Fibroblast of peridontal ligament (primary cell): ENCODE measurements at regions not wholly inside any gene's neighbourhood (a gene's known extent, or its start where the extent isn't known, plus 50 kb on each side); places are given as distances from the start of the nearest gene placed in this dataset.

ENCODE experiments used
- DNase-seq: peaks from one replicate; pipeline ENCODE4 v3.0.0-alpha.2; 2010; ENCODE audit errors: extremely low read depth

DNA sequence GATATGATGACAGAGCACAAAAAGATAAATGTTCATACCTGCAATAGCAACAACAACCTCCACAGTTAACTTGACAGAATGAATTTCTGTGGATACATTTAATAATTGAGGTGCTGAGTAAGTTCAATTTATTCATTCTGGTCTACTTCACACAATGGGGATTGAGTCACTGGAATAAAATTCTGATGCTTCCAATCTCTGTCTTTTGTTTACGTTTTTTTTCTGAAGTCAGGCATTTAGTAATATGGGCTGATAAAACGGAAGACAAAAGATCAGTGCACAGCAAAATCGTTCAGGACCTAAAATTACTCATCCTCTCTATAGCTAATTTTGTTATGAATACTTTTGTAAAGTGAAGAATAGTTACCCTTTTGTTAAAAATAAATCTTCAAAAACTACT is 565.9 kb upstream of the CCDC54 start:
- peak; percentile 79 for DNase-seq

DNA sequence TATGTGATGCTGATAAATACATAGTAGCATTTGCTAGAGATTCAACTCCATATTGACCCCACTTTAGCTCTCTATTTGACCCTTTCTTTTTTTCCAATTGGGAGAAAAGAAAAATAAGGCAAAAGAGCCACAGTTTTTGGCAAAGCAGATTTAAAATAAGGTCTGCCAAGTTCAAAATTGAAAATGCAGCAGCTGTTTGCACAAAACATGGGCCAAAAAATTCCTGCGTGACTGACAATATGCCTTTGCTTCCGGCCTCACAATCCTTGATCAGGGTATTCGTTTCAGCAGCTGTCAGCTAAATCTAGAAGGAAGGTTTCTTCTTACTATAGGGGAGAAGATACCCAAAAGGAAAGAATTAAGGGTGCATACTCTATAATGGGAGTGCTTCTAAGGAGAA is 563.5 kb upstream of the CCDC54 start:
- DNase-seq = peak; percentile 76

DNA sequence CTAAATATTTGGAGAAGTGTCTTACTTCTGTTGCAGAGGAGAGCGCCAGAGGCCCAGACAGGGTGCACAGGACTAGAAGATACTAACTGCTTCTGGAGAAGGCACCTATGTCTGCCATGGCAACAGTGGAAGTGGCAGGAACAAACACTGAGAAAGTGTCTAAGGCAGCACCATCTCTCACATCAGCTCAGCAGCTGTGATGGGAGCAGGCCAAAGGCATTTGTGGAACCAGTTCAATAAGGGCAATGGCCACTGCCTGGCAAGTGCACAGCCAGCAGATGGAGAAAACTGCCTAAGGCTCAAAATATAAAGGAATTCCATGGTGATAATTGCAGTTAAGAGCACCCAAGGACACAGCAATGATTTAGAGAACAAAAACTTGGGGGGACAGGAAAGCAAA is 563.0 kb upstream of the CCDC54 start:
- peak; percentile 74 for DNase-seq

DNA sequence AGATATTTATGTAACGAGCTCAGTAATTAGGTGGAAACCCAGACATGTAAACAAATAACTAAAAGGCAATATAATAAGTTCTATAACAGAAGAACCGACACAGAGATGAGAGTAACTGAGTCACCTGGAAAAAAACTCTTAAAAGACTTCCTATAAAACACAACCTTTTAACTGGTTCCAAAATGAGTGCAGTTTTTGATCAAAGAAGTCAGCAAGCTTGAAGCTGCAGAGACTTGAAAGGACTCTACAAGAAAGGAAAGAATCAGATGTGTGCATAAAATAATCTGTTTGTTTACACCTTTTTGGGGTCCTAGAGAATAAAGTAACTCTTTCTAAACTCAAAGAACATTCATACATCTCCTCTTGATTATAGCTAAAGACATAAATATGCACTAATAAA is 560.4 kb upstream of the CCDC54 start:
- DNase-seq = no peak

DNA sequence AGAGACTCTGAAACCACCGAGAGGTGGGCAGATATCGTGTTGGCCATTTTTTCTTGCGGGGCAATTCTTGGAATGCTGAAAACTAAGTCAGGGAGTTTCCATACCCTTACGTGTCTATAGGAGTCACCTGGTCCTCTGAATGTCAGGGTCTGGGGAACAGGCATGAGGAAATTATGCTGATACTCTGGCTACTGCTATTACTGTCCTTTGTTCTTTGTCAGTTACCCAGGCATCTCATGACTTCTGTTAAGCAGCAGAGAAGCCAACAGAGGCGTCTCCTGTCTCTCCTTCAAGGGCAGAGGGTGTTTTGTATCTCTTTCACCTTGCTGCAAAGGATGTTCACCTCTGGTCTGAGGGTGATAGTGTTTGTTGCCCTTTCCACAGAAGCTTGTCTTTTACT is 559.5 kb upstream of the CCDC54 start:
- DNase-seq = no peak

DNA sequence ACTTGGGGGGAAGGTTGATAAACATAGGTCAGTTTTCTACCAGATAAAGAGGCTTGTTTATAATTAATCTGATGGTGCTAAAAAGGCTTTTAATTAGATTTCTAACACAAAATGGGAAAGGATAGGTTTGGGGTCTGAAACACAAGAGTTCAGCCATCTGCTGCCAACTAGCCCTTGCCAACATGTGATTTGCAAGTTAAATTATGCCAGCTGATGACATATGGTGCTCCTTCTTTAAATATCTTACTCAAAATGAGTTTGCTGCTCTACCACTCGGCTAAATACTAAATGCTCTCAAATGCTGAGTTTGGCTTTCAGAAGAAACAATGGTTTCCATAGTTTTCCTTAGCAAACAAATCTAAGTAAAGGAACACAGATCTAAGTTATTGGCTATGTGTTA is 557.8 kb upstream of the CCDC54 start:
- DNase-seq = no peak

DNA sequence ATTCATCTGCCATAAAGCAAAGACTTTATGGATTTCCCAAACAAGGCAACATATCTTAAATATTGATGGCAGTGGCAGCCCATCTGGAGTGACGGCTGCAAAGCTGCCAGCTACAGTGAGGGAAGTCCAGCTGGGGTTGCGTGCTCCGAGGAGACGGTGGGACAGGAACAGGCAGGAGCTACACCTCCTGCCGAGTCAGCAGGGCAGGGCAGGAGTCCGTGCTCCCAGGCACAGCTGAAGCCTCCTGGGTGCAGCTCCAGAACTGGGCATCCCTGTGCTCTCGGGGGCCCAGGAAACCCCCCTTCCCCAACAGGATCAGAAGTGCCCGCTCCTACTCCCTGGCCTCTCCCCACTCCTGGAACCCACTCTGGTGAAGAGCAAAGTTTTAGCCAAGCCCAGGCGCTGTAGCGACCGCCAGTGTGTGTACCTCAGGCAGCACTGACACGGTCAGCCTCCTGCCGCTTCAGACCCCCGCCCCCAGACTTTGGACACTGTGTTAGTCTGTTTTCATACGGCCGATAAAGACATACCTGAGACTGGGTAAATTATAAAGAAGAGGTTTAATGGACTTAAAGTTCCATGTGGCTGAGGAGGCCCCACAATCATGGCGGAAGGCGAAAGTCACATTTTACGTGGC is 556.4 kb upstream of the CCDC54 start:
- no peak for DNase-seq

DNA sequence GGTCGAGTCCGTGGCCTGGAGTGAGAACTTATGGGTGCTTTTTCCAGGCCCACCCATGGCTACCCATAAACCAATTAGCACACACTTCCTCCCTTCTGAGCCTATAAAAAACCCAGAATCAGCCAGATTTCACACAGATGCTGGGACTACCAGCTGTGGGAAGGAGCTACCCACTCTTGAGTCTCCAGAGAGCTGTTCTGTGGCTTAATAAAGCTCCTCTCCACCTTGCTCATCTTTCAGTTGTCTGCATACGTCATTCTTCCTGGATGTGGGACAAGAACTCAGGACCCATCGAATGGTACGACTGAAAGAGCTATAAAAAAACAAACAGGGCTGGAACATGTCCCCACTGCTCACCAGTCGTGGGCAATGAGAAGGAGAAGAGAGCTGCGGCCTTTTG is 555.4 kb upstream of the CCDC54 start:
- DNase-seq = no peak

DNA sequence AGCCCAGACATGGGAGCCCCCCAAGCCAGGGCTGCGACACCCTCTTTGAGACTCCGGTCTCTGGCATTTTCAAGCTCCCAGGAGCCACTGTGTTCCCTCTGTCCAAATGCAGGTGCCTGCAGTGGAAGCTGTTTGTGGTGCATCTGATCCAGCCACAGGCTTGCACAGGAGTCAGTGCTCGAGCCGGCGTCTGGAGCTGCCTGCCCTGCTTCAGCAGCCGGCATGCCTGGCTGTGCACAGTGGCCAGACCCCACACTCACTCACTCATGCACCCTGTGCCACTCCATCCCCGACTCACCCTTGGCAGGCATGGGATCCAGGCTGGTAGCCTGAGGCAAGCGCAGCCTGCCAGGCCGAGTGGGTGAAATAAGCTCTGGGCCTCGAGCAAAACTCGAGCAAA is 555.0 kb upstream of the CCDC54 start:
- no peak for DNase-seq

DNA sequence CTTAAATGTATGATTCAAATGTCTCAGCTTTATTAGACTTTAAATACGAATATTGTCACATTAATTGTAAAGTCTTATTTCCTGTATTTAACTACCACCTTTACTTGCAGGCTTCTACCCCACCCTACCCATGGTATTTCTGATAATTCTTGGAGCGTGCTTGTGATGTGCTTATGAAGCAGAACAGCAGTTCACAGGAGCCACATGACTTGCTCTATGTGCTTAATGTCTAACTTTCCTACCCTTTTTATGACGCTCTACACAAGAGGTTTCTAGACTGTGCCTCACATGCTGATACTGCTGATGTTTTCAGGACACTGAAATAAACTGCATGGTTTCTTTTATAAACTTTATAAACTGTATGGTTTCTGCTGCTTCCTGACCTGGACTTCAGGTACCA is 553.5 kb upstream of the CCDC54 start:
- DNase-seq = no peak

DNA sequence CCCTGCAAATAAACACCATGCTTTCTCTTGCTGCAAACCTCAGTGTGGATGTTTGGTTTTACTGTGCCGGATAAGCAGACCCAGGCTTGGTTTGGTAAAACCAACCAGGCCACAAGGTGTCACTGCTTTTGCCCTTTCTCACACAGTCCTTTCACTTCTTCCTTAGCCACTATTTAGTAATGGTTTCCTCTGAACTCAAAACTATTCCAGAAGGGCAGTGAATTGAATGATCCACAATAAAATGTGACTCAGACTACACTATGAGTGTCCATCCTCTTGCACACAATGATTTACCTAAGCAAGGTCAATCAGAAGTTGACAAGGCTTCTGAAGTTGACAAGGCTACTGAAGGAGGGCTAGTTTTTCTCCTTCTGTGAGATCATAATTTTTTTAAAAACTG is 552.4 kb upstream of the CCDC54 start:
- DNase-seq = peak; percentile 79

DNA sequence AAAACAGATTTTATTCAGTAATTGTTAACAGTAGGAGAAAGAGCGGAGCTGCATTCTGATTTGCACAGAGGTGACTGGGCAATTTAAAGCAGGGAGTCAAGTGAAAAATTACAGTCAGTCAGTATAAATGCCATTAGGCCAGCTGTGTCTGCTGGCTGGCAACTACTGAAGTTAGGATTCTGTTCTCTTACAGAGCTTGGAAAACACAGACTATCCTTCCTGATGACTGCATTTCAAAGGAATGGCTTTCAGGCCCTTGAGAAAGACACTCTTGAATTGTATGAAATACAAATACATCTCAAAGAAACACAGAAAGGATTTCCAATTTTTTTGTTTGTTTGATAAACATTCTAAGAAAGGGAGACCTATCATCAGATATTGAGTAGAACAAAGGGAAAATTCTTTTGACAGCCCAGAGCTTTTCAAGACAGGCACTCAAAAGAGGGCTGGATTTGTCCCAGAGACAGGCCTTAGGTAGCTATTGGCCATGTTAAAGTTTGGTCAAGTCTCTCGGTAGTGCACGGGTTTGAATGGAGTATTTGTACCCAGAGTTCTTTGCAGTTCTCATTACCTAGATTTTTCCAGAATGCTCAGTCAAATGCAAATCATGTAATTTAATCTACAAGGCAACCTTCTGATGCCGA is 551.2 kb upstream of the CCDC54 start:
- peak; percentile 92 for DNase-seq

DNA sequence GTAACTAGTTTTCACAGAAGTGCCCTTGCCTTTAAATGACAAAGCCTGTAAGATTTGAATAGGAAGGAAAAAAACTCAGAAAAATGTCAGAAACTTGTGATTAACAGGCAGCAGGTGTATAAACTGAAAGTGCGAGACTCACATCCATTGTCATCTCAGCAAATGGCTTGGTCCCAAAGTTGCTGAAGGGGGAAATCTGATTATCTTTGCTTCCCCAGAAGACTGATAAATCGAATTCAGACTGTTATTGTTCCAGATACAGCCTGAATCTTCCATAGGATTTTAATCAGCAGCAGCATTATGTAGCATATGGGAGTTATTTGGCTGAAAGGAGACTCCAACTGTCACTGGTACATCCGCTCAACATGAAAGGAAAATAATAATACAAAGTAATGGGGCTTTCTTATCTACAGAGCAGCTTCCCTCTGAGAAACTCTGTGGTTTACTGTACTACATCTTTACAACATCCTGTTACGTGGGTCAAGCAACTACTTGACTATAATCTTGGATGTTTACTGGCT is 550.4 kb upstream of the CCDC54 start:
- DNase-seq = no peak

DNA sequence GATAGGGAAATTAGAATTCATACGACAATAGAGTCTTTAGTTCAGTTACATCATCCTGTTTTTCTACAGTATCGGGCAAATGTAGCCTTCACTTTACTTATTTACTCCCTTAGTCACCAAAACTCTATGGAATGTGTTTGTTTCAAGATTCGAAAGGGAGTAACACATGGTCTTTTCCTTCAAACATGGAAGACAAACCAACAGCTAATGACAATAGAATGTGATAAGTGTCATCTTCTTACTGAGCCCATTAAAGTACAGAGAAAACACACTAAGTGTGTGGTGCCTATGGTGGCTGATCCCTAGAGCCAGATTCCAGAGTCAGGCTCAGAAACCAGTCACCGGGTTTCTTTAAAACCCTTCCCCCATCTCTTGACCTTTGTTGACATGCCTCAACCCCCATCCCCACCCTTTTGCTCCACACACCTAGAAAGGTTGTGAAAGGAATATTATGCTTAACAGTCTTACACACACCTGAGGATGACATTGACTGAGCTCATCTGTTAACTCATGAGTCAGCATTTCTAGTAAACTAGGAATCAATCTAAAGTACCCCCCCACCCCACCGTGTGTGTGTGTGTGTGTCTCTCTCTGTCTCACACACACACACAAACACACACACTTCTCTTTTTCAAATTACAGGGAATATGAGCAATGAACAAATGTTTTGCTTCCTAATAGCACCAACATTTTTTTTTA is 549.6 kb upstream of the CCDC54 start:
- no peak for DNase-seq

DNA sequence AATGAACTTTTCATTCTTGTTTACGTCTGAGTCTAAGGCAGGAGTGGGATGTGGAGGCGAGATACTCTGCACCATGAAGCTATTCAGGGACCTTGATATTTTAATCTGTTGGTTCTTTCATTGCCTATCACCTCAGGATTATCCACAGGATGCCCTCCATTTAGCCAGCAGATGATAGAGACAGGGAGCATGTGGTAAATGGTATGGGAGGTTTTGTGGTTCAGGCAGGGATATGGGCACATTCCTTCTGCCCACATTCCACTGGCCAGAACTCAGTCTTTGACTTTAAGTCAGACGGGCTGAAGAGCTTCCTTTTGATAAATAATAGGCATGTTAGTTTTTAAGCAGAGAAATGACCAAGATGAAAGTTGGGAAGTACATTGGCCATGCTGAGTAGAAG is 548.0 kb upstream of the CCDC54 start:
- no peak for DNase-seq

DNA sequence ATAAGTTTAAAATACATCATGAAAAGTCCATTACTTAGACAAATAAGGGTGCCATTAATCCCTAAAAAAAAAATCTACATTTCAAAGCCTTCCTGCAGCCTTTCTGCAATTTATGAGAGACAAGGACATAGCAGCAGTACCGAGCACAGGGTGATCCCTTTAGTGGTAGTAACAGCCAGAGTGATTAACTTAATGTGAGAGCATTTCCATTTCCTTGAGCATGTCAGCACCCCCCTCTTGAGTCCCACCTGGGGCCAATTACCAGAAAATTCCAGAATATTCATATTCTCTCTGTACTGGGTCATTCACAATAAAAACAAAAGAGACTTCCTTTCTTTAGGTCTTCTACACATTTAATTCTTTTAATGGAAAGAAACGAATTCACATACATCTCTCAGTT is 546.9 kb upstream of the CCDC54 start:
- no peak for DNase-seq

DNA sequence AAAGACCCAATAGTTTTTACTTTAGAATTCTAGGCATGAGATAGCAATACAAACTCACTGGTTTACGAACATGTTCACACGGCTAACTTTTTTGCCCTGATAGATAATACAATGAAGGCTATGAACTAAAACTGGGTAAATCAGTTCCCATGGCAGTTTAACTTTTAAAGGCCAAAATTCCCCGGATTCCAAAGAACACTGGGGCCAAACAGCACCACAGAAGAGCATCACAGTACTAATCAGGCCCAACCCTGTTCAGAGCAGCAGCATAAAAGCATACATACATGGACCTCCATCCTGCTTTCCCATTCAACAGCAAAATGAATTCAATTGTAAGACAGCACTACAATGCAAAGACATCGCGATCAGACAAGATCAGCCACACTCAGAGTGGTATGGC is 540.3 kb upstream of the CCDC54 start:
- no peak for DNase-seq

DNA sequence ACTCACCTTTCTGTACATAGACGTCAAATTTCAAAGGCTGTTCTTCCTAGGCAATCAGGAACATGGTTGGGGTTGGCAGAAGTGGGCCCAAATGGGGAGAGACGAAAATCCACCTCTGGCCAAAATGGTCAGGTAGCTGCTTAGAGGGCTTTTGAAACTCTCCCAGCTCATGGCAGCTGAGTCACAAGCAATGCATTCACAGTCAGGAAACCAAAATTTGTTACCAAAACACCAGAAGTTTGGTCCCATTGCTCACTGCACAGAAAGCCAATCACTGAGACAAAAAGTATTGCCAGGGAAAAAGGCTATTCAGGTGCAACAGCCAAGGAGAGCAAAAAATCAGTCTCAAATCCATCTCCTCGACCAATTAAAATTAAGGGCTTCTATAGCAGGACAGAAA is 539.6 kb upstream of the CCDC54 start:
- no peak for DNase-seq

DNA sequence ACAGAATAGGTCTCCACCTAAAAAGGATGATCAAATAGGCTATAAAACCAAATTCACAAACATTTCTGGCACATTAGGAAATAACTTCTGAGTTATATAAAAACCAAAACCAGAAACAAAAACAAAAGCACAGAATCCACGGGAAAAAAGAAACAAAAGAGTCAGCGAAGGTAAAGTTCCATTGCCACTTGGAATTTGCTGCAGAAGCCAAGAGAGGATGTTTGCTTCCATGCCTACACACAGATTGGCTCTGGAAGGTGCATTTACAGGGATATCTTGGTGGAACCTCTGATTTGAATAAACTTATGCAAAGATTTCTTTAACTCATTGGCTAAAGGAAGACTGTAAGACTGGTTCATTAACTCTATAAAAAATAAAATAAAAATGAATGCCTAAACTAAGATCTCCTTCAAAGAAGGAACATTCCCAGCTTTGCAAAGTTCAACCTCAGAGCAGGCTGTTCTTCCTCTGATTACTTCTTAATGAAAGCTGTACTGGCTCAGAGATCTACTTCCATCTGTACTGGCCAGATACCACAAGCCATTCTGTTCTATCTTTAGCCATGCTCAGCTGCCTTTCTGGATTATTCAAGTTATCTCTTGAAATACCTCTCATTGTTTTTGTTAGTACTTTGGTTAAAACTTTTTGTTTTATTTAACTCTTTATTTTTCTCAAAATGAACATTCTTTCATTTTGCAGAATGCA is 537.5 kb upstream of the CCDC54 start:
- peak; percentile 63 for DNase-seq

DNA sequence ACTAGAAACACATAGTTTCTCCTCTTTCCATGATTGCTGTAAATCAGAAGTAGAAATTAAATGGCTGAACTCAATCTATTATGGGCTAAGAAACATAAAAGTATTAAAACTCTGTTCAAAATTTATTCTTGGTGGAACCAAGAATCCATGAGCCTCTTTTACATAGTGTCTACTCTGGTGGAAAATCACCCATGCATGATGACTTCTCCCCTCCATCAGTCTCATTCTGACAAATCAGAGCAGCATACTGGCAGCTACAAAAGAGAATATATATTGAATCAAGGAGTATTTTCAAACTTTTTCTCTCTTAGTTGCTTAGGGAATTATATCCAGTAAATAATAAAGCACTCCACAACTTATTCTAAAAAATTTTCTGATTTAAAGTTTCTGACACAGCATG is 536.9 kb upstream of the CCDC54 start:
- DNase-seq = no peak

DNA sequence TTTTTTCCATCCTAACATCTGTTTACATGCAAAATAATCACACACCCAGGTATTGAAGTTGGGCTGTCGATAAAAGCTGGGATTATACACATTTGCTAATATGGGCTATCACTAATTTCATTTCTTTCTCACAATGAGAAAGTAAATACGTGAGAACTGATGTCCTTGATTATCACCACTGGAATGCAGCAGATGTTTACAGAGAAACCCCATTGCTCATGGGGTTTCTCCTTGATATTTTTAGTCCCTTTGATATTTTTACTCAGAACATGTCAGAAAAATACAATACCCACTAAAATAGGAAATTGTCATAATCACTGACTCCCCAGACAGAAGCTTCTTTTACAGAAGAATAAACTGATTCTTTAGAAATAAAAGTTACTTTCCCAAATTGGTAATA is 535.1 kb upstream of the CCDC54 start:
- DNase-seq = peak; percentile 51

DNA sequence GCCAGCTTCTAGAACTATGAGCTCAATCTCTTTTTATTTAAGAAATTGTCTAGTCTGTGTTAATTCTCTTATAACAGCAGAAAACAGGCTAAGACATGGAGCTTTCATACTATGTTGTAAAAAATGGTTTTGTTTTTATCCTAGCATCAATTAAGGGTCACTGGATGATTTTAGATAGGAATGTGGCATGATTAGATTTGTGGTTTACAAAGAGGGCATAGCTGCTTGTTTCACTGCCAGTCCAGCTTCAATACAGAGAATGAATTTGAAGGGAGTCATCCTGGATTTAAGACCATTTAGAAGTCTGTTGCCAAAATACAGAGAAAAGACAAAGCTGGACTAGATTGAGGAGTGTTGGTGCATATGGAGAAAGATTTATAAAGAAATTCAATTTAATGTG is 532.6 kb upstream of the CCDC54 start:
- DNase-seq = peak; percentile 57

DNA sequence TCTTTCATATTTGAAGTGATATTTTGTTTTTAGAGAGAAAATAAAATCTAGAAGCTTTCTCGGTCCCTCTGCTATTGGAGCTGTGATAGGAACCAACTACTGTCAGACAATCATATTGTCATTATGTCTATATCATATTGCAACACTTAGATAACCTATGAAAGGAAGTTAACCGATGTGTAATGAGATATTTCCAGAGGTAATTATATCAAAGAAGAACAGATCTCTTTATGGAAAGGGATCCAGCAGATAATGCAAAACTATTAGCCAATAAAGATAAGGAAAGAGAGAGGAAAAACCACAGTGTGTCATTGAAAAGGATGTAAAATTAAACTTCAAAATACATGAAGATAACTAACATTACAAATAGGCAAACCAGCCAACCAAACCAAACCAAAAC is 529.1 kb upstream of the CCDC54 start:
- no peak for DNase-seq
